Trophoblast cell (in vitro differentiated cells and primary cell): ENCODE measurements at regions not wholly inside any gene's neighbourhood (a gene's known extent, or its start where the extent isn't known, plus 50 kb on each side); places are given as distances from the start of the nearest gene placed in this dataset.
A peak's percentile ranks its signal among the peaks of the same experiment; 100 is the strongest.

Source experiments
- DNase-seq, 2 donors: peaks; one replicate each; pipeline ENCODE4 v3.0.0-alpha.2; 2016
- H2AFZ ChIP-seq: 2 replicates; pipeline ENCODE4 v1.6.1; 2013; ENCODE audit warnings: low read length, moderate library complexity, mild to moderate bottlenecking; ENCODE audit not compliant: insufficient read depth, poor library complexity
- H2AK5ac ChIP-seq: 2 replicates; pipeline ENCODE4 v1.6.1; 2013; ENCODE audit warnings: mild to moderate bottlenecking, low read length
- H2BK120ac ChIP-seq: 2 replicates; pipeline ENCODE4 v1.6.1; 2013; ENCODE audit warnings: low read length, mild to moderate bottlenecking, moderate library complexity; ENCODE audit not compliant: insufficient read depth, poor library complexity
- H2BK12ac ChIP-seq: 2 replicates; pipeline ENCODE4 v1.6.1; 2013; ENCODE audit warnings: mild to moderate bottlenecking, low read length, moderate library complexity
- H2BK5ac ChIP-seq: 2 replicates; pipeline ENCODE4 v1.6.1; 2013; ENCODE audit warnings: low read length, low read depth, moderate library complexity, mild to moderate bottlenecking; ENCODE audit not compliant: poor library complexity
- H3K14ac ChIP-seq: 2 replicates; pipeline ENCODE4 v1.6.1; 2013; ENCODE audit warnings: mild to moderate bottlenecking, low read length
- H3K18ac ChIP-seq: 2 replicates; pipeline ENCODE4 v1.6.1; 2013; ENCODE audit warnings: mild to moderate bottlenecking, low read length
- H3K23ac ChIP-seq: 2 replicates; pipeline ENCODE4 v1.6.1; 2013; ENCODE audit warnings: low read length
- H3K27ac ChIP-seq: 2 replicates; pipeline ENCODE4 v1.5.1; 2013; ENCODE audit warnings: low read depth, mild to moderate bottlenecking, inconsistent platforms, low read length, moderate library complexity
- H3K27me3 ChIP-seq: 2 replicates; pipeline ENCODE4 v1.6.1; 2013; ENCODE audit warnings: inconsistent platforms, mild to moderate bottlenecking, low read length, moderate library complexity; ENCODE audit not compliant: insufficient read depth
- H3K36me3 ChIP-seq, 2 experiments: 1 replicate in 1 of 2; 2 replicates in 1 of 2; pipeline ENCODE4 v1.6.1; 2013; ENCODE audit warnings: low read length in 2 of 2, mild to moderate bottlenecking in 2 of 2, moderate library complexity in 1 of 2; ENCODE audit not compliant: insufficient read depth in 2 of 2, control insufficient read depth in 1 of 2
- H3K4ac ChIP-seq: 2 replicates; pipeline ENCODE4 v1.6.1; 2013; ENCODE audit warnings: low read depth, mild to moderate bottlenecking, low read length, moderate library complexity
- H3K4me1 ChIP-seq, 2 experiments: 1 replicate in 1 of 2; 2 replicates in 1 of 2; pipeline ENCODE4 v1.6.1; 2013; ENCODE audit warnings: low read length in 2 of 2, mild to moderate bottlenecking in 2 of 2, moderate library complexity in 1 of 2; ENCODE audit not compliant: insufficient read depth in 2 of 2, control insufficient read depth in 1 of 2
- H3K4me2 ChIP-seq: 2 replicates; pipeline ENCODE4 v1.6.1; 2013; ENCODE audit warnings: inconsistent platforms, mild to moderate bottlenecking, low read length, moderate library complexity
- H3K4me3 ChIP-seq: 2 replicates; pipeline ENCODE4 v1.5.1; 2013; ENCODE audit warnings: mild to moderate bottlenecking, low read depth, low read length, inconsistent platforms
- H3K79me1 ChIP-seq: one replicate; pipeline ENCODE4 v1.6.1; 2013; ENCODE audit warnings: low read length
- H3K79me2 ChIP-seq: 2 replicates; pipeline ENCODE4 v1.6.1; 2013; ENCODE audit warnings: low read length, mild to moderate bottlenecking; ENCODE audit not compliant: control insufficient read depth, insufficient read depth, poor library complexity
- H3K9ac ChIP-seq: 2 replicates; pipeline ENCODE4 v1.6.1; 2013; ENCODE audit warnings: mild to moderate bottlenecking, low read length
- H3K9me3 ChIP-seq: 2 replicates; pipeline ENCODE4 v1.6.1; 2013; ENCODE audit warnings: low read depth, mild to moderate bottlenecking, control low read depth, inconsistent platforms, low read length; ENCODE audit not compliant: insufficient read depth
- H4K12ac ChIP-seq: 2 replicates; pipeline ENCODE4 v1.6.1; 2013; ENCODE audit warnings: low read depth, mild to moderate bottlenecking, low read length, moderate library complexity
- H4K8ac ChIP-seq: 2 replicates; pipeline ENCODE4 v1.6.1; 2013; ENCODE audit warnings: low read depth, mild to moderate bottlenecking, low read length, moderate library complexity
- H4K91ac ChIP-seq: one replicate; pipeline ENCODE4 v1.6.1; 2013; ENCODE audit warnings: low read depth, mild to moderate bottlenecking, low read length, moderate library complexity
- WGBS: extraction: QIAGEN DNeasy Blood & Tissue Kit; methylation state at CpG from one replicate; pipeline ENCODE4 v1.1.7; 2013; ENCODE audit warnings: missing lambda C conversion rate; ENCODE audit not compliant: insufficient read length, insufficient coverage; ENCODE audit errors: extremely low coverage; 5-methylcytosine and 5-hydroxymethylcytosine counted together

GRCh38 chr4:80133240-80133783 is 60.3 kb upstream of the ANTXR2 start:
- no peak overlapping the region for H3K9ac ChIP-seq
- no peak overlapping the region for H2BK5ac ChIP-seq
- no peaks in the 10 kb centered on the region for H3K36me3 ChIP-seq
- H2BK120ac ChIP-seq: no peak overlapping the region
- H4K8ac ChIP-seq: no peak overlapping the region
- H3K9me3 ChIP-seq: no peaks in the 10 kb centered on the region
- no peak overlapping the region for H3K14ac ChIP-seq
- no peaks in the 10 kb centered on the region for H3K79me1 ChIP-seq
- no peaks in the 10 kb centered on the region for H3K27me3 ChIP-seq
- no peak overlapping the region for H4K12ac ChIP-seq
- no peak overlapping the region for H2AFZ ChIP-seq
- WGBS: no CpG with 5 or more reads among the region's 9 CpGs
- H3K4me2 ChIP-seq: no peak overlapping the region
- H2BK12ac ChIP-seq: no peak overlapping the region
- H3K4me1 ChIP-seq: peaks cover 0 to 2% of the 10 kb centered on the region in 2 experiments
- H3K18ac ChIP-seq: no peak overlapping the region
- H3K4ac ChIP-seq: no peak overlapping the region
- H3K79me2 ChIP-seq: no peaks in the 10 kb centered on the region
- H3K23ac ChIP-seq: no peak overlapping the region
- DNase-seq: peak; percentile 31 to 52
- H3K27ac ChIP-seq: no peak overlapping the region
- H4K91ac ChIP-seq: no peak overlapping the region
- no peak overlapping the region for H3K4me3 ChIP-seq
- no peak overlapping the region for H2AK5ac ChIP-seq

GRCh38 chr4:80129785-80130184 is 56.8 kb upstream of the ANTXR2 start:
- no peak overlapping the region for H3K4me3 ChIP-seq
- peaks cover 0 to 2% of the 10 kb centered on the region in 2 experiments for H3K4me1 ChIP-seq
- no peaks in the 10 kb centered on the region for H3K9me3 ChIP-seq
- H3K36me3 ChIP-seq: no peaks in the 10 kb centered on the region
- no peak overlapping the region for H2BK120ac ChIP-seq
- H3K18ac ChIP-seq: no peak overlapping the region
- H3K79me2 ChIP-seq: no peaks in the 10 kb centered on the region
- H3K4me2 ChIP-seq: no peak overlapping the region
- no peak overlapping the region for H4K8ac ChIP-seq
- H3K9ac ChIP-seq: no peak overlapping the region
- H2AFZ ChIP-seq: no peak overlapping the region
- H2BK12ac ChIP-seq: no peak overlapping the region
- no peak for DNase-seq
- H3K14ac ChIP-seq: no peak overlapping the region
- no peak overlapping the region for H3K23ac ChIP-seq
- no peak overlapping the region for H3K27ac ChIP-seq
- H4K12ac ChIP-seq: no peak overlapping the region
- no peak overlapping the region for H2AK5ac ChIP-seq
- no peak overlapping the region for H4K91ac ChIP-seq
- no peaks in the 10 kb centered on the region for H3K27me3 ChIP-seq
- no peak overlapping the region for H3K4ac ChIP-seq
- H3K79me1 ChIP-seq: no peaks in the 10 kb centered on the region
- no peak overlapping the region for H2BK5ac ChIP-seq

- H2BK5ac ChIP-seq: no peak overlapping the region
- no peaks in the 10 kb centered on the region for H3K27me3 ChIP-seq
- H3K4me1 ChIP-seq: peaks cover 0 to 2% of the 10 kb centered on the region in 2 experiments
- no peak overlapping the region for H4K8ac ChIP-seq
- no peak overlapping the region for H3K23ac ChIP-seq
- no peak overlapping the region for H3K4me2 ChIP-seq
- no peak overlapping the region for H2AFZ ChIP-seq
- H3K14ac ChIP-seq: no peak overlapping the region
- H3K79me2 ChIP-seq: no peaks in the 10 kb centered on the region
- no peaks in the 10 kb centered on the region for H3K79me1 ChIP-seq
- H3K4ac ChIP-seq: no peak overlapping the region
- no peak overlapping the region for H4K91ac ChIP-seq
- H4K12ac ChIP-seq: no peak overlapping the region
- H3K9me3 ChIP-seq: no peaks in the 10 kb centered on the region
- DNase-seq: no peak
- H2BK120ac ChIP-seq: no peak overlapping the region
- no peaks in the 10 kb centered on the region for H3K36me3 ChIP-seq
- H3K9ac ChIP-seq: no peak overlapping the region
- no peak overlapping the region for H2BK12ac ChIP-seq
- H2AK5ac ChIP-seq: no peak overlapping the region
- H3K27ac ChIP-seq: no peak overlapping the region
- H3K18ac ChIP-seq: no peak overlapping the region
- H3K4me3 ChIP-seq: no peak overlapping the region
These were observed 55.9 kb upstream of the ANTXR2 start for GRCh38 chr4:80128941-80129340.

GRCh38 chr4:80127870-80128419 is 54.9 kb upstream of the ANTXR2 start:
- H3K27me3 ChIP-seq: no peaks in the 10 kb centered on the region
- no peak overlapping the region for H3K9ac ChIP-seq
- no peak overlapping the region for H3K27ac ChIP-seq
- H2AFZ ChIP-seq: no peak overlapping the region
- H3K18ac ChIP-seq: no peak overlapping the region
- no peak overlapping the region for H4K12ac ChIP-seq
- no peak overlapping the region for H3K4me2 ChIP-seq
- no peaks in the 10 kb centered on the region for H3K79me1 ChIP-seq
- H2BK12ac ChIP-seq: no peak overlapping the region
- H3K9me3 ChIP-seq: no peaks in the 10 kb centered on the region
- H2AK5ac ChIP-seq: no peak overlapping the region
- H3K14ac ChIP-seq: no peak overlapping the region
- no peak for DNase-seq
- no peak overlapping the region for H3K23ac ChIP-seq
- no peaks in the 10 kb centered on the region for H3K79me2 ChIP-seq
- H3K4ac ChIP-seq: no peak overlapping the region
- H3K4me1 ChIP-seq: no peaks in the 10 kb centered on the region
- no CpG with 5 or more reads among the region's 3 CpGs for WGBS
- no peak overlapping the region for H4K91ac ChIP-seq
- H3K36me3 ChIP-seq: no peaks in the 10 kb centered on the region
- no peak overlapping the region for H2BK120ac ChIP-seq
- no peak overlapping the region for H4K8ac ChIP-seq
- no peak overlapping the region for H2BK5ac ChIP-seq
- H3K4me3 ChIP-seq: no peak overlapping the region
